NCI-H146 (cell line): ENCODE measurements at regions not wholly inside any gene's neighbourhood (a gene's known extent, or its start where the extent isn't known, plus 50 kb on each side); places are given as distances from the start of the nearest gene placed in this dataset.

ENCODE experiments used
- DNase-seq: peaks from one replicate; lab custom pipeline; 2025; lab: John Stamatoyannopoulos, UW

DNA sequence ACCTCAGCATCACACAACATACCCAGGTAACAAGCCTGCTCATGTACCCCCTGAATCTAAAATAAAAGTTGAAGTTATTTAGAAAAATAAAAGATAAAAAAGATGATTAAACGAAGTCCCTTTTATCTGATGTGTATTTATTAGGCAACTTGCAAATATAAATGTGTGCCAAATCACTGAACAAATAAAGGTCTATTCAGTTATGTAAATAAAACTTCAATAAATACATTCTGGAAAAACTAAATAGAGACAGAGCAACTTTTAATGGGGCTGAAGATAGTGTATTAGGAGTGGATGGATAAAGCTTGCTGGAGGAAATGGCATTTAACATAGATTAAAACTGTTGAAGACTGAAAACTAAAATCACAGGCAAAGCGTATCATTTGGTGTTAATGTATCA is 678.0 kb upstream of the GRM7 start:
- DNase-seq, result no peak

- DNase-seq, result no peak
Observed at GRCh38 chr3:6189384-6189783, 671.5 kb upstream of the GRM7 start.

- no peak for DNase-seq
Observed at GRCh38 chr3:6204891-6205290, 656.0 kb upstream of the GRM7 start.

- peak; percentile 94 for DNase-seq
Observed at GRCh38 chr3:6216135-6217026, 644.5 kb upstream of the GRM7 start.

- DNase-seq, result no peak
Observed at GRCh38 chr3:6220447-6220846, 640.5 kb upstream of the GRM7 start.

- no peak for DNase-seq
Observed at GRCh38 chr3:6222069-6222468, 638.8 kb upstream of the GRM7 start.

GRCh38 chr3:6223572-6223971 is 637.3 kb upstream of the GRM7 start:
- DNase-seq, result no peak

DNA sequence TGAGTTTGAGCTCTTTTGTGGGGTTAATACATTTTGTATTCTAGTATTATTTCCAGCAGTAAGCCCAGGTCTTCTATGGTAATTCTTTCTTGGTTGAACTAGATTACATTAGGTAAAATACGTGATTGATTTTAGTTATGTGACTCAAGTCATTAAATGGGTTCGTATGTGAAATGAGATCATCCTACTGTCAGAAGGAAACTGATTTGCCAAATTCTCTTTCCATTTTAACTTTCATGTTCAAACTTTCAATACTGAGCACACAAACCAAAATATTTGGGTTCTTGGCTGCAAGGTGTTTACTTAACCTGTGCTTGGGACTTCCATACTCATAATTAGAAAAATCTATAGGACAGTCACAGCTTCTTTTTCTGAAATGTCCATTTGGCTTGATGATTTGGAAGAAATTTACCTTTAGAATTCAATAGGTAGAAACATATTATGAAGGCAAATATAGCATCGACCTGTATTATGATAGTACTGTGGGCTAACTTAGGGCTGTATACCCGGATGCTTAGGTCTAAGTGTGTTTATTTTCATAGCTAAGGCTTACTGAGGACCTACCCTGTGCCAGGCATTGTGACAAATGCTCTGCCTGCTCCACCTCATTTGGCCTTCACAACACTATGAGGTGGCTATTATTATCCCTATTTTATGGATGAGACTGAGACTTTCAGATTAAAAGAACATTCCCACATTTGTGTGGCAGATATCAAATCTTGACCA is 631.8 kb upstream of the GRM7 start:
- DNase-seq, result no peak

- no peak for DNase-seq
Observed at GRCh38 chr3:6229778-6230410, 631.0 kb upstream of the GRM7 start.

GRCh38 chr3:6242104-6242503 is 618.8 kb upstream of the GRM7 start:
- DNase-seq, result no peak

DNA sequence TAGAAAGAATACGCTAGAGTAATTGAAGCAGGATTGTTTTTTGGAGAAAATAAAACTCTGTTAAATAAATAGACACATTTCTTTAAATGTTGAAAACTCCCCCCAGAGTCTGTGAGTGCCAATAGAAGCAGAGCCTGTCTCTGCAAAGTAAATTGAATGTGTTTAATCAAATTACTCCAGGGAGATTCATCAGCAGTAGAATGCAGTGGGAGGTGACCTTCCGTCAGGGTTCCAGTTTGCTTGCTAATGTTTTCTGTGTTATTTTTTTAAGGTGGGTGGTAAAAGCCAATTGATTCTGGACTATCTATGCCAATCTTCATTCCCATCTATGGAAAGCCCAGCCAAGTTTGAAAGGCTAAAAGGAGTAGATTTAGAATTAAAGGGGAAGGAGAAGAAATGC is 612.4 kb upstream of the GRM7 start:
- DNase-seq, result no peak

DNA sequence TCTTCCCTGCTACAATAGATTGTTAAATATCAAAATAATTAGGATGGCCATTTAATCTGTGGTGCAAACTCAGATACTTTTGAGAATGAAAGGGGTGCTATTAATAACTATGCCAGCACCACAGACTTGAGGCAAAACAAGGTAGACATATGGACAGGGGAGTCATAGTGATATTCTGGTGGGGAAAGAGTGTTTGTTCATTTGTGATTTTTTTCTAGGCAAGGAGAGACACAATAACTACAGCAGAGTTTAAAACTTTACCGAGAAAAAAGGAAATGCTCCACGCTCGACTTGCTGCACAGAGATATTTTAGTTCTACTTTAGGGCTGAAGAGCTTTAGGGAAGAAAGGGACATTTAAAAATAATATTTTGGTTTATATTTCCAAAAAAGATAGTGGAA is 611.2 kb upstream of the GRM7 start:
- no peak for DNase-seq

DNA sequence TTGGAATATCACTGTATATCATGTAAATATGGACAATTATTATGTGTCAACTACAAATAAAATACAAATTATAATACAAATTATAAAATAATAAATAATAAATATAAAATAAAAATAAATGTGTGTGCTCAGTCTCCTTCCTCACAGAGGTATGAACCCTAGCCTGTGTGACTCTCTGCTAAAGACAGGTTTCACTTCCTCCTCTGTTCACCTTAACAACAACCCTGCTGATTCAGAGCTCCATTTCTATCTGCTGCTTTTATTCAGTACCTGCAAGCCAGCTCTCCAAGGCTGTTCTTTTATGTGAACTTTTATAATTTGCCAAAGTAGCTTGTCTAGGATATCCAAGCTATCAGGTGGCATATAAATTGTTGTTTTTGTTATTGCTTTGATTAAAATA is 610.7 kb upstream of the GRM7 start:
- DNase-seq, result no peak

GRCh38 chr3:6251612-6252400 is 609.1 kb upstream of the GRM7 start:
- no peak for DNase-seq

DNA sequence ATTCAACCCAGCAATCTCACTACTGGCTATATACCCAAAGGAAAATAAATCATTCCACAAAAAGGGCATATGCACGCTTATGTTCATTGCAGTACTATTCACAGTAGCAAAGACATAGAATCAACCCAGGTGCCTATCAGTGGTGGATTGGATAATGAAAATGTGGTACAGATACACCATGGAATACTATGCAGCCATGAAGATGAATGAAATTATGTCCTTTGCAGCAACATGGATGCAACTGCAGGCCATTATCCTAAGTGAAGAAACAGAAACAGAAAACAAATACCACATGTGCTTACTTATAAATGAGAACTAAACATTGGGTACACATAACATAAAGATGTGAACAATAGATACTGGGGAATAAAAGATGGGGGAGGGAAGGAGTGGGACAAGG is 606.4 kb upstream of the GRM7 start:
- DNase-seq, result no peak

- DNase-seq, result no peak
Observed at GRCh38 chr3:6255229-6255628, 605.7 kb upstream of the GRM7 start.

DNA sequence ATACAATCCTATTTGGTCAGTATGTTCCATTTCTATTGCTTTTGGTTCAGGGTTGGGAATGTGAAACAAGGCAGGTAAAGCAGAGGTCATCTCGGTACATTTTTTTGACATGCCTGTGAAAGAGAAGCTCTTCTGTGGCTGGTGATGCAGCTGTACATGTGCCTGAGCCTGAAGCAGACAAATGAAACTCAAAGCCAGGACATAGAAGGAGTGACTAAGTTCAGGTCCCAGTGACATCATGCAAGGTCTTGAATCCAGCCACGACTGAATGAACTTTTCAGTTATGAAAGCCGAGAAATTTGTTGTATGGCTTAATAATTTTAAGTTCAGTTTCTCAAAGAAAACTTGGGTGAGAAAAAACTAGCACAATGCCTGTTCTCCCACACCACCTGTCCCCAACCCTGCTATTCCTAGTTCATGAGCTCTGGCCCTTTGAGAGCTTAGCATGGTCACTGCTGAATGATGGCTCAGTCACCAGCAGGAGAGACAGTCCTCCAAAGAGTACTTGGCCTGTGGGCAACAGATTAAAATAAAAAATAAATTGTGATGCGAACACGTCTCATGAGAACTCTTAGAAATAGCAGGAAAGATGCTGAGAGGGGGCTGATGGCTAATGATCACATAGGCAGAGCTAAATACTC is 600.2 kb upstream of the GRM7 start:
- no peak for DNase-seq

GRCh38 chr3:6262010-6262409 is 598.9 kb upstream of the GRM7 start:
- peak; percentile 87 for DNase-seq

DNA sequence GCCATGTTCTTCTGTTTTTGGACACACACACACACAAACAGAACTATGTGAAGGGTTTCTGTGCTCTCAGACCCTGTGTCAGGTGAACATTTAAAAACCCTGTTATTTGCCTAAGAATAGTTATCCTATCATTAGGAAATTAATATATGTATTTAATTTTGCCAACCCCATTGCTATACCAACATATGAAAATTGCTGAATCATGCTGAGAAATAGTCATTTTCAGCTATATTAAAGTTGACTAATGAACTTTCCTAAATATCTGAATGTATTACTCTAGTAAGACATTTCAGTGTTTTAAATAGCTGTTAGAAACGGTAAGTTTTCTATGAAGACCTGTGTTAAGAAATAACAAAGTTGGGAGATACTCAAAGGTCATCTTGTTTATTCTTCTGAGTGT is 596.9 kb upstream of the GRM7 start:
- no peak for DNase-seq

- no peak for DNase-seq
Observed at GRCh38 chr3:6264906-6265305, 596.0 kb upstream of the GRM7 start.

- DNase-seq, result no peak
Observed at GRCh38 chr3:6266135-6266534, 594.8 kb upstream of the GRM7 start.

GRCh38 chr3:6273878-6274277 is 587.0 kb upstream of the GRM7 start:
- DNase-seq, result no peak
